HG03139 (cell line): ENCODE measurements at regions not wholly inside any gene's neighbourhood (a gene's known extent, or its start where the extent isn't known, plus 50 kb on each side); places are given as distances from the start of the nearest gene placed in this dataset.

Experiments used
- ATAC-seq: cut with Tn5 transposase; IDR thresholded peaks from one replicate; pipeline ENCODE4 v1.9.1; 2021; ENCODE audit not compliant: unreplicated experiment

DNA sequence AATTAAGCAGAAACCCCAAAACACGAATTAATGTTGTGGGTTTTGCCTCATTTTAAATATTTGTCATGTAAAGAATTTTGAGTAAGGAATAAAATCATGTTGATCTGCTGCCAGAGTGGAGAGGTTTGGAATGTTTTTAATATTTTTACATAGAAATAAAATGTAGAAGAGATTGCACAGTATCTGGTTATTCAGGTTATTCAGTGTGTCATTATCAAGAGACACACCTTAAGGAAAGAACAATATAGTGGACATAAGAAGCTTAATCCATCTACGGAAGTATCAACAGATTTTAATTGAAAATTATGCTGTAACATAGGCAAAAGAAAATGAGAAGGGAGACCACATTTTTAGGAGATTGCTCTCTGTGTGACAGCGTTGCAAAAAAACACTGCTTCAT is 410.4 kb downstream of the MED10 start:
- no peak for ATAC-seq

DNA sequence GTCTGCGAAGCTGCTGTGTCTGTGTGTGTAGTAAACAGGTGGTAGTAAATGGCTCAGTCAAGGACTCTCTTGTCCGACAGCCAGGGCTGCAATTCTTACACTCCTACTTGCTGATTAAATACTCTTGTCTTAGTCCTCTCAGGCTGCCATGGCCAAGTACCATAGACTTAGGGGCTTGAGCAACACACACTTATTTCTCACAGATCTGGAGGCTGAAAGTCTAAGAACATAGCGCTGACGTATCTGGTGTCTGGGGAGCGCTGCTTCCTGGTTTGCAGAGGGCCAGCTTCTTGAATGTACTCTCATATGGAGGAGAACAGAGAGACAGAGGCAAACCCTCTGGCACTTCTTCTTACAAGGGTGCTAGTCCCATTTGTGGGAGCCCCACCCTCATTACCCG is 411.0 kb downstream of the MED10 start:
- no peak for ATAC-seq

DNA sequence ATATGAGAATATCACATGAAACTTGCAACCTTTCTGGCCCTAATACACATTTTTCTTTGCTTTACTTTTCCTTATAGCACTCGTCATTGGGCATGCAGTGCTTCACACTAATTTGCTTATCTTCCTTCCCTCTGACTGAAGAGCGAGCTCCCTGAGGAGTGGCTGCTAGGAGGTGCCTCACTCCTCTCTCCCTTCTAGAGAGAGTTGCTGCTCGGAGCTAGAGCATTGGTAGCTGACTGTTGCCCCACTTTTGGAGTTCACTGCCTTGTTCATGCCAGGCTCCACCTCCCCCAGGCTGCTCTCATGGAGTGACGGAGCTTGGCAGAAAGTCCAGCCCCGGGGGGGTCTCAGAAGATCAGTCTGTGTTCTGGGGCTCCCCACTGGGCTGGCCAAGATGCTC is 413.2 kb downstream of the MED10 start:
- ATAC-seq, result no peak

DNA sequence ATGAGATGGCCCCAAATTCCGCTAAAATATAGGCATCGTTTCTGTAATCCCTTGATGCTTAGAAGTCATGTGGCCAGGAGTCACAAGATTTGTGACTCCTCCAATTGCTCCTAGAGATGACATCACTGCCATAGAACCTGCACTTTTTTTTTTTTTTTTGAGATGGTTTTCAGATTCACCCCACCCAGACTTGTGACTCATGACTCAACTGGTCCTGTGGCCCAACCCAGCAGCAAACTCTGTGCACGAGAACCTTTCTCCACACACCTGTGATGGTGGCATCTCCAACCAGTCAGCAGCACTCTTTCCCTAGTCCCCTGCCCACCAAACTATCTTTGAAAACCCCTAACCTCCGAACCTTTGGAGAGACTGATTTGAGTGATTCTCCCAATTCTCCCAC is 414.0 kb downstream of the MED10 start:
- ATAC-seq, result no peak

DNA sequence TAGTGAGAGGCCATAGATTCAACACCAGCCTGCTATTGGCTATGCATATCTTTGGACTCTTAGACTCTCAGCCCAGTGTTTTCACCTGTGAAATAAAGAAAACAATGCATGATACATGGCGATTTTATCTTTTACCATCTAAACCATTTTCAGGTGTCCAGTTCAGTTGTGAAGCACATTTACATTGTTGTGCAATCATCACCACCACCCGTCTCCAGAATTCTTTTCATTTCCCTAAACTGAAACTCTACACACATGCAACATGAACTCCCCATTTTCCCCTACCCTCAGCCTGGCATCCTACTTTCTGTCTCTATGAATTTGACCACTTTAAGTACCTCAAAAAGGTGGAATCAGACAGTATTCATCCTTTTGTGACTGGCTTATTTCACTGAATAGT is 420.6 kb downstream of the MED10 start:
- no peak for ATAC-seq

DNA sequence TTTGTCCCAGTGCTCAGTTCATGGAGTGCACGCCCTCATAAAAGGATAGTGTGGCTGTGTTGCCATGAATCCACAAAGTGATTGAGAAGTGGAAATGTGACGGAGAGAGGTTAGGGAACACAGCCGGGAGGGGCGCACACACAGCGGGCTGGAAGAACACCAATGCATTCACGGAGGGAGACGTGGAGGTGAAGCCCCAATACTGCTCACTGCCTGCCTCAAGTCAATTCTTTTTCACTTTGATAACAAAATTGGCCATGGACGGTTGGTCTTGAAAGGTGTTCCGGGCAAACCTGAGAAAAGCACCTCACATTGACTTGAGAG is 424.1 kb downstream of the MED10 start:
- no peak for ATAC-seq

DNA sequence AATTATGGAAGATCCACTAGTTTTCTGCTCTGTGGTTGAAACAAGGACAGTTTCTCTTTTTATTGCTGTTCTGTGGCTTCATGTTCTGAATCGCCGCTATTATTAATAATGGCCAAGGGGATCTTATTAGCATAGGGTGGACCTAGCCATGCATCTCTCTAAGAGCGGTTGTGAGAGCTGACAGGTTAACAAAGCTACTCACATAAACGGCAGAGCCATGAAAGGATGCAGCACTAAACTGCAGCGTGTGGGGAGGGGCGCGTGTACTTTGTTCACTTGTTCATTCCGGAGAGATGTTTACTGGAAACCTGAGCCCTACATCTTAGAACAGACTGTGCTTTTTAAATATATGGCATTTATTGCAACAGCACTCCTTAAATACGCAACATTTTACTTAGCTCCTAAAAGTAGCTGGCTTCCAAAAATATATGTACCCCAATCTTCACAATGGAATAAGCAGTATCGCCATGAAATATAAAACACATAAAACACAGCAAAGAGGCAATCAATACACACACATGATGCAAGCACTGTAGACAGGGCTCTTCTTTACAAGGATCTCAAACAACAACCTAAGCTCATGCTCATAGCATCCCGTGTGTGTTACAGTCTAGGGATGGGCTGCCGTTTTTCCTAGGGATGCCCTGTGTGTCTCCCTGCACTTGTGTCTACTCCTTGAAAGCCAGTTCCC is 424.6 kb downstream of the MED10 start:
- ATAC-seq, result no peak

DNA sequence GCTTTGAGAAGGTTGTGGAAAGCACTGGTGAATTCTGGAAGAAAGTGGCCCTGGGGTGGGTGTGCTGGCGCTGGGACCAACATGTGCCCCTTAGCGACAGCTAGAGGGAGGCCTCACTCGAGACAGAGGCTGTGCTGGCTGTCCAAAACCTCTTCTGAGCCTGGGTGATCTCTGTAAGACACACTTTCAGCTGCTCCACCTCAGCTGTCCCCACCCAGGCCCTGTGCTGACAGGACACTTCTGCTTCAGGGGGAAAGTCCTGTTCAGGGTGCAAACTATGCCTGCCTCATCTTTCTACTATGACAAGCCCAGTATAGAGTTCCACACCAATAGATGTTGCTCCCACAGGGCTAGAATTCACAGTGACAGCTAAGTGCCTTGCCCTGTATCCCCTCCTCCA is 426.4 kb downstream of the MED10 start:
- ATAC-seq, result no peak

DNA sequence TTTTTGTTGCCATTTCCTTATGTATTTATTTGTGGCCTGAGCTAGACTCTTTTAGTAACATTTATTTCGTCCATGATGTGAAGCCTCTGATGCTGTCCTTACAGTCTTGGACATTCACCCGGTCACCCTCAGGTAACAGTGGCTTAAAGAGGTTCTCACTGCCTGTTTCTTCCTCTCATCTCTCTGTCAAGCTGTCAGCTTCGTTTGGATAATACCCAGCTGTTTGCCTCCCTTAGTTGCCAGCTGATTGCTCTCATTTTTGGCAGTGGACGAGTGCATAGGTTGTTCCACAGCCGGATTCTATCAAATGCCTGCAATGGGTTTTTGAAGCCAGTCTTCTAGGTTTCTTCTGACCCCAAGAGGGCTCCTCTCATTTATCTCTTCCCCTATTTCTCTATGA is 427.7 kb downstream of the MED10 start:
- no peak for ATAC-seq

DNA sequence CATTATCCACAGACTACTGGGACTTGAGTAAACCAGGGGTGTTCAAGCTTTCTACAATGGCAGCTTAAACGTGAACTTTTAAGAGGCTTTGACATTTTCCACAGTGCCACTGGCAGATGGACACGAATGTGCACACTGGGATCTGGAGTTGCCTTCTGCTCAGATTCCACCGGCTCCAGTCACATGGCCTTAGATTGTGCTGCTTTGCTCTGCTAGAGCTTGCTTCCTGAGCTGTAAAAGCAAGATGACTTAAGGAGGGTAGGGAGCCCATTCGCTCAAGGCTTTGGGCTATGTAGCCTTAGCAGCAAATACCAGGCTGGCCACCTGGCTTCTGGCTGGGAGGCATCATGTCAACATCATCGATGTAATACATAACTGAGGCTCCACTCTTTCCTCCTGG is 436.9 kb downstream of the MED10 start:
- ATAC-seq, result no peak

DNA sequence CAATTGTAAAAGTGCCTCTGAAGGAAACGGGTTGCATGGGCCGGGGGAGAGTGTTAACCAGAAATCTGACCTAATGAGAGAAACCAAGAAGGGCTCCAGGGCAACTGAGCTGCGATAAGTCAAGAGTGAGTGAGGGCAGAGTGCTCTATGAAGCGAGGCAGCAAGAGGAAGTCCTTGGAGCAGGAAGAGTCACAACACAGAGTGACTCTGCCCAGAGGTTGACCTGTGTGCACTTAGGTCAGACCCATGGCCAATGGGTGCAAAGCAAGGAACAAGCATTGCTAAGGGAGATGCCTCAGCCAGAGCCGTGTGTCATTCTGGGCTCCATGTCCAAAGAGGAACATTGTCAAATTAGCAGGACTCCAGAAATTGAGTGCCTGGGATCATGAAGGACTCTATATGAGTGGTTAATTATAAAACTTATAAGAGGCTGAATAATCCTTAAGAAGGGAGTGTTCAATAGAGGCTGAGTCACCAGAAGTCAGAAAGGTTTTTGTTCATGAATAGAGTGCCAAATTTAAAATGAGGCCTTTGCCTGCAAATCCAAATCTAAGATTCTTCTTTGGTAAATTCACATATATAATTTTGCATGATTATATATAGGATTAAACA is 438.5 kb downstream of the MED10 start:
- ATAC-seq, result no peak

DNA sequence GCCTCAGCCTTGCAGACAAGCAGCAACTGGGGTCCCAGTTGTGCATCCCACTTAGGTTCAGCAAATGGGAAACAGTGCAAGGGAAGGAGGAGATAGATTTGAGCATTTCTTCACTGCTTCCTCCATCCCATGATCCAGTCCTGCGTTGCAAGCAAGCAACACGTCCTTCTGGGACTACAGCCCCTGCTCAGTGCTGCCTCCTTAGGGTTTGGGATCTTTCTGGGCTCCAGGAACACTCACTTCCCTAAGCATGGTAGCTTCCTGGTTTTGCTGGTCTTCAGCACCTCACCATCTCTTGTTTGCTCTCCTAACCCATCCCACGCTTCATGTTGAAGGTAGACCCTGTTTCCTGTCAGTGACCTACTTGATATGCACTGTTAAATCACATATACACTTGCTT is 444.7 kb downstream of the MED10 start:
- ATAC-seq, result no peak

DNA sequence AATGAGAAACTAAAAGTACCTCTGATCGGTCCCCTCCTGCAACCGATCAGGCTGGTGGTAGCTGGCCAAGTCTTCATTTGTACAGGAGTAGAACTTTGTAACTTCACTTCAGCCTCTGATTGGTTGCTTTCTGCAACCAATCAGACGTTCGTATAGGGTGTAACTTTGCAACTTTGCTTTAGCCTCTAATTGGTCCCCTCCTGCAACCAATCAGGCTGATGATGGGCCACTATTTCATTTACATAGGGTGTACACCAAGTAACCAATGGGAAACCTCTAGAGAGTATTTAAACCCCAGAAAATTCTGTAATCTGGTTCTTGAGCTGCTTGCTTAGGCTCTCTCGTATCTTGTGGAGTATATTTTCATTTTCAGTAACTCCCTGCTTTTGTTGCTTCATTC is 445.5 kb downstream of the MED10 start:
- no peak for ATAC-seq

DNA sequence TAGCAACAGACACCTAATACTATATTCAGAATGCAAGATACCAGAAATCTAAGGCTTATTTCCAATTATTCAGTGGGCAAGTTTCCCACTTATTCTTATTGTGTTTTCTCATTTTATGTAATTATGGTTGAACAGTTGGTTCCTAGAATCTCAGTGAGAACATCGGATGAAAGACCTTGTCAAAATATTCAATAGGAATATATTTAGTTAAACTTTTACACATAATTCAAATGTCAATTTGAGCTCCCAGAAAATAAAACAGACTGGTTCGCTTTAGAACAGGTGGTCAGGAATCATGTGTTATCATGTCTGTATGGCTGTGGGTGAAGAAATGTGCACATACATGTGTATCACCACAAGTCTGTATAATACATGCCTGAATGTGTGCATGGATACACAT is 447.8 kb downstream of the MED10 start:
- ATAC-seq, result no peak

DNA sequence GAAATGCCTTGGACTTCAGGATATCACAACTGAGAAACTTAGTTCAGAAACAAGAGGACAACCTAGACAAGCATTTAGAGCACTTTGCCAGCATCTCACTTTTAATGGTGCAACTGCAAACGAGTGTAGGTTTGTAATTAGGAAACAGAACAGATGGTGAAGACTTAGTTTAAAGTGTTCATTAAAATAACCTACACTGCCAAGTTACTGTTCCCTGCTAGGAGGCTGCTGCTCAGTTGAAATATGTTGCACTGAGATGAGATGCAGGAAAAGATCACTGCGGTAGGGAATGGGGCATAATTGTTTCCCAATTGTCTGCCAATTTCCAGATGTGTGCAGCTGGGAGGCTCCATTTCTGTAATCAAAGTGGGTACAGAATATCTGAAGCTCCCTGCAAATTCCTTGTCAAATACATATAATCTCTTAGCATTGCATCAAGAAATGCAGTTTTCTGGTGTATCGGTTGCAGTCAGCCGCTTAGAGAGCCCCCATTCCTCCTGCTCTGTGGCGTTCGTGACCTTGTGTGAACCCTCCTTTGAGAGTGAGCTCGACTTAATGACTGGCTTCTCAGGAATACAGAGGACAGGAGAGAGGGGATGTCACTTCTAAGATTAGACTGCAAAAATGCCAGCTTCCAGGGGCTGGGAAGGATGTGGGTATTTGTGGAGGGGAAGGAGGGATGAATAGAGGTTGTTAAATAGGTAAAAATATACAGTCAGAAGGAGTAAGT is 448.9 kb downstream of the MED10 start:
- ATAC-seq, result no peak

DNA sequence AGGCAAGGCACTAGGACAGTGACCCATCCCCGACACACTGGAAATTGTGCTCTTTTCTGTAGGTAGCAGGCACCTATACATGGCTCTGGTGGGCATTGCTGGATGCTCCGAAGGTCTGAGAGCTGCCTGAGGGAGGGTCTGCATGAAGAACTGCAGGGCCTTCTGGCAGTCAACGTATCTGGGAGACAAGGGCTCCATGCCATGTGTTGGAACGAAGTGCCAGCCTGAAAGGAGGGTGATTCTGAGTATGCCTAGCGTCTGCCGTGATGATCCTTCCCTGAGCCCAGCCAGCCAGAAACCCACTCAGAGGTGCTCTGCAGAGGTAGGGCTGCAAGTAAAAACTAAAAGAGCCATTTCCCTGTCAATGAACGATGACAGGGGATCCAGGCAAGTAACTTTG is 453.2 kb downstream of the MED10 start:
- ATAC-seq, result no peak

DNA sequence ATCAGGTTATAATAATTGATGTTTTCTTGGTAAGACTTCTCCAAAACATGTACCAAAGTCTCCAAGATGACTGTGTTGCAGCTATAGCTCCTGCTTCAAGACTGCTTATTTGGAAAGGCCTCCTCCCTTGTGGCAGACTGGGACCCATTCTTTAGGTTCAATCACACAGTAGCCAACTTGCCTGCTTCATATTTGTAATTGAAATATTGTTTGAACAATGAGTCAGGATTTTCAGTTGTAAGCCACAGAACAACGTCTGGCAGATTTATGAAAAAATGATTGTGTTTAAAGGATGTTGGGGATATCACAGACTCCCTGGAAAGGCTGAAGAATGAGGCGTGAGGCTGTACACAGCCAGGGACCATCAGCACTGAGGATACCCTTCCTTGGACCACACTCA is 458.9 kb downstream of the MED10 start:
- no peak for ATAC-seq

DNA sequence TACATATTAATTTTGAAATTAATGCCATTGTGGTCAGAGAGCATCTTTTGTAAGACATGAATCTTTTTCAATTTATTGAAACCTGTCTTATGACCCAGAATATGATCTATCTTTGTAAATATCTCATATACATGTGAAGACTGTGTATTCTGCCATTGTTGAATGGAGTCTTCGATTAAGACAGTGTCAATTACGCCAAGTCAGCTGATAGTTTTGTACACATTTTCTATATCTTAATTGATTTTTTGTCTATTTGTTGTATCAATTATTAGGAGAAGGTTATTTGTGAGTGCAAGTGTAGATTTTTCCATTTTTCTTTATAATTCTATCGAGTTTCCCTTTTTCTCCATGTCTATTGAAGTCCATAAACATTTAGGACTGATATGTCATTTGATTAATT is 471.6 kb downstream of the MED10 start:
- ATAC-seq, result no peak

DNA sequence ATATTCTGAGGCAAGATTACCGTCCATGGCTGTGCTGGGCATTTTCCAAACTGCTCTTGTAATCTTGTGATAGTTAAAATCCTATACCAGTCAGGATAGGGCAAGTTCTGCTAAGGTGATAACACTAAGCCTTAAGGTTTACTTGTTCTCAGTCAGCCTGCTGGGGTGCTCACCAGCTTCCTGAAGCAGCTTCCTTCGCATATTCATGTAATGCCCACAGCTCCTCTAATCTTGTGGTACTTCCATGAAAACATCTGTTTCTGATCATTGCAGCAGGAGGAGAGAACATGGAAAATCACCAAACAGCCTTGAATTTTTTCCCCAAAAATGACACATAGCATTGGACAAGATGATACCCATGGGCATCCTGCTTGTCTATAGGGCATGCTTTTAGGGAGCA is 473.2 kb downstream of the MED10 start:
- no peak for ATAC-seq

DNA sequence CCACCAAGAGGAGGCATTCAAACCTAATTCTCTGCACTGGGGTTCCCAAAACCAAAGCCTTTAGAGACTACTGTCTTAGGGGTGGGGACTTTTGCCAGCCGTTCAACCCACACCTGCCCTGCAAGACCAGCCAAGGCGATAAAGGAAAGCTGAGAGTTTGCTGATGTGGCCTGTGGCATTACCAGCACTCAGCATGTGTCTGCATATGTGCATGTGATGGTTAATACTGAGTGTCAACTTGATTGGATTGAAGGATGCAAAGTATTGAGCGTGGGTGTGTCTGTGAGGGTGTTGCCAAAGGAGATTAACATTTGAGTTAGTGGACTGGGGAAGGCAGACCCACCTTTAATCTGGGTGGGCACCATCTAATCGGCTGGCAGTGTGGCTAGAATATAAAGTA is 474.2 kb downstream of the MED10 start:
- ATAC-seq, result no peak

DNA sequence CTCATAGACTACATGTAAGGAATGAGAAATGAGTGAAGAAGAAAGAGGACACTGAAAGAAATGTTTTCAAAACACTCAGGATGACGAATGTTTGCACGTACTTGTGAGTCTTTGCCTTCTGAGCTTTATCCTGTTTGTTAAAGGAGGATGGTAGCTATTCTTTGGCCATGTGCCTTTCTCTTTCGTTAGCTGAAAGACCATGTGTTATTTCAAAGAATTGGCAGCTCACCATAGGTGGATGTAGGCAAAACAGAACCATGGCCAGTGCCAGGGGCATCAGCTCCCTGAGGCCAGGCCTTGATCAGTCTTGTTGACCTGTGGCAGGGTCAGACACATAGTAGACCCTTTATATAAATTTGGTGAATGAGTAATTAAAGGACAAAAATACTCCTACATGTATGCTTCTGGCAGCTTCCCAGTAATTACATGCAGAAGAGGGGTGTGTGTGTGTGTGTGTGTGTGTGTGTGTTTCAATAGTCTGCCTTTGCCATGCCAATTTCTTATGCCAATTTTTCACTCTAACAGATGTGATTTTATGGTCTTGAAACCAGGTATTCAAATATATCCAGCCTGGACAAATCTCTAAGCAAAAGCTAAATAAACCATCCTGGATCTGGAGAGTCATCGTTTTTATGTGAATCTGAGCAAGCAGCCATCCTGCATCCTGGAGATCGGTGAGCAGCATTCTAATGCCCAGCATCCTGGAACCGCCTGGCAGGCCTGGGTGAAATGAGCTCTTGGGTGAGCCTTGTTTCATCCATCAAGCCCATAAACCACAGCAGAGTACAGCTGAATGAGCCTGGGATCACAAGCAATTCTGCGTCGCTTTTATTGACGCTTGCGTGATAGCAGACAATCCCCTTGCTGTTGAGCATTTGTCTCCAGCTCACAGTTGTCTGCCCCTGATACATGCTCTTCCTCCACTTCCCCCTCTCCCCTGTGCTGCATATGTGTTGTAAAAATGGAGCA is 475.4 kb downstream of the MED10 start:
- no peak for ATAC-seq

DNA sequence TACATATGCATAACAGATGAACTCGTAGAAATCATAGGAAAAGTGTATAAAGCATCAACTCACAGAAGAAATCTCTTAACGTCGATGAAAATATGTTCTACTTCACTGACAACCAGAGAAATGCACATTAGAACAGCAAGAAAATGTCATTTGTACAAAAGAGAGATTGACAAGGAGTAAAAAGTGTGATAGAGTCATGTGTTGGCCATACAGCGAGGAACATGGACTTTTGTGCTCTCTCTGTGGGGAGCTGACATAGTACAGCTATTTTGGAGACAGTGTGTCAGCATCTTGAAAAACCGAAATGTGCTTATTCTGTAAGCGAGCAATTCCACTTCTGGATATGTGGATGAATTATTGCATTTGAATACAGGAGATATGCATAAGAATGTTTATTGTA is 477.9 kb downstream of the ICE1 start:
- no peak for ATAC-seq
